HepG2 (cell line): ENCODE measurements at regions not wholly inside any gene's neighbourhood (a gene's known extent, or its start where the extent isn't known, plus 50 kb on each side); places are given as distances from the start of the nearest gene placed in this dataset.

Source experiments
- BCL3 ChIP-seq: sonication (generic); formaldehyde crosslinking; IDR thresholded peaks from 2 replicates; pipeline ENCODE4 v1.5.1; 2020; ENCODE audit warnings: mild to moderate bottlenecking, missing genetic modification reagents, moderate library complexity
- CBX1 ChIP-seq: IDR thresholded peaks from one replicate; pipeline ENCODE4 v1.6.1; 2016; ENCODE audit warnings: antibody characterized with exemption, low read depth
- DNMT1 ChIP-seq: sonication (generic); formaldehyde crosslinking; IDR thresholded peaks from 2 replicates; pipeline ENCODE4 v1.5.1; 2020; ENCODE audit warnings: mild to moderate bottlenecking, missing genetic modification reagents
- ELF3 ChIP-seq: IDR thresholded peaks from 2 replicates; pipeline ENCODE4 v1.6.1; 2016; ENCODE audit warnings: missing genetic modification reagents, missing compliant biosample characterization
- ETV5 ChIP-seq: IDR thresholded peaks from 2 replicates; pipeline ENCODE4 v1.6.1; 2018; ENCODE audit warnings: missing biosample characterization, missing genetic modification reagents, inconsistent platforms, borderline replicate concordance
- FOSL2 ChIP-seq: sonication (generic); formaldehyde crosslinking; IDR thresholded peaks from 2 replicates; pipeline ENCODE4 v1.4.0; 2020; ENCODE audit warnings: missing genetic modification reagents
- JUNB ChIP-seq: sonication (generic); formaldehyde crosslinking; IDR thresholded peaks from 2 replicates; pipeline ENCODE4 v1.8.0; 2022; ENCODE audit warnings: missing genetic modification reagents, mild to moderate bottlenecking, borderline replicate concordance
- KMT2B ChIP-seq: IDR thresholded peaks from 2 replicates; pipeline ENCODE4 v1.6.1; 2016; ENCODE audit warnings: missing genetic modification reagents, missing compliant biosample characterization
- MAFG ChIP-seq: sonication (generic); formaldehyde crosslinking; IDR thresholded peaks from 2 replicates; pipeline ENCODE4 v1.5.1; 2020; ENCODE audit warnings: mild to moderate bottlenecking, missing genetic modification reagents
- MAZ ChIP-seq, 2 experiments: sonication (generic) in 1 of 2; formaldehyde crosslinking in 1 of 2; IDR thresholded peaks; 2 replicates each; pipeline versions ENCODE4 v1.5.0 to v1.6.1; 2012 to 2020; ENCODE audit warnings: low read depth in 2 of 2, mild to moderate bottlenecking in 2 of 2, borderline replicate concordance in 1 of 2, improper control_type of control experiment in 1 of 2, low read length in 1 of 2, missing genetic modification reagents in 1 of 2, moderate library complexity in 1 of 2
- MIER3 ChIP-seq: IDR thresholded peaks from 2 replicates; pipeline ENCODE4 v1.6.1; 2016; ENCODE audit warnings: missing compliant biosample characterization, borderline replicate concordance
- NFRKB ChIP-seq: fragments of 450-650 bp; IDR thresholded peaks from 2 replicates; pipeline ENCODE4 v1.6.1; 2017
- NONO ChIP-seq, 2 experiments: fragments of 450-650 bp in 1 of 2; sonication (generic) in 1 of 2; formaldehyde crosslinking in 1 of 2; IDR thresholded peaks in 1 of 2; conservative IDR thresholded peaks in 1 of 2; 2 replicates each; pipeline versions ENCODE4 v1.6.1 to v1.8.0; 2017 to 2022; ENCODE audit warnings: mild to moderate bottlenecking in 1 of 2, missing genetic modification reagents in 1 of 2, moderate library complexity in 1 of 2
- POLR2AphosphoS5 ChIP-seq: IDR thresholded peaks from 2 replicates; pipeline ENCODE4 v1.6.1; 2012; ENCODE audit warnings: low read depth, low read length
- RFXANK ChIP-seq: IDR thresholded peaks from 2 replicates; pipeline ENCODE4 v1.6.1; 2016
- SP1 ChIP-seq, 2 experiments: fragments of 450-650 bp in 1 of 2; sonication (generic) in 1 of 2; formaldehyde crosslinking in 1 of 2; IDR thresholded peaks; 2 replicates each; pipeline versions ENCODE4 v1.4.0 to v1.6.1; 2016 to 2020; ENCODE audit warnings: missing genetic modification reagents in 1 of 2
- SP140L ChIP-seq: sonication (generic); formaldehyde crosslinking; IDR thresholded peaks from 2 replicates; pipeline ENCODE4 v1.4.0; 2020; ENCODE audit warnings: missing genetic modification reagents, borderline replicate concordance
- THAP8 ChIP-seq: sonication (generic); formaldehyde crosslinking; IDR thresholded peaks from 2 replicates; pipeline ENCODE4 v1.5.1; 2020; ENCODE audit warnings: missing genetic modification reagents, mild to moderate bottlenecking, borderline replicate concordance
- ZFP62 ChIP-seq: sonication (generic); formaldehyde crosslinking; IDR thresholded peaks from 2 replicates; pipeline ENCODE4 v1.4.0; 2020; ENCODE audit warnings: missing genetic modification reagents
- ZNF24 ChIP-seq: fragments of 450-650 bp; IDR thresholded peaks from 2 replicates; pipeline ENCODE4 v1.6.1; 2017; ENCODE audit warnings: antibody characterized with exemption, mild to moderate bottlenecking
- ZNF556 ChIP-seq: sonication (generic); formaldehyde crosslinking; IDR thresholded peaks from 2 replicates; pipeline ENCODE4 v1.4.0; 2020; ENCODE audit warnings: mild to moderate bottlenecking, missing genetic modification reagents, borderline replicate concordance
- ZNF572 ChIP-seq: sonication (generic); formaldehyde crosslinking; IDR thresholded peaks from 2 replicates; pipeline ENCODE4 v1.5.1; 2020; ENCODE audit warnings: mild to moderate bottlenecking, missing genetic modification reagents
- ZNF768 ChIP-seq: sonication (generic); formaldehyde crosslinking; IDR thresholded peaks from 2 replicates; pipeline ENCODE4 v1.4.0; 2020; ENCODE audit warnings: missing genetic modification reagents
- TF ChIP-seq, protein P1 (sequence below): sonication (generic); formaldehyde crosslinking; IDR thresholded peaks from 2 replicates; pipeline ENCODE4 v1.4.0; 2020; ENCODE audit warnings: missing genetic modification reagents
- TF ChIP-seq, protein P2 (sequence below): IDR thresholded peaks from 2 replicates; pipeline ENCODE4 v1.6.1; 2012; ENCODE audit warnings: inconsistent platforms
- TF ChIP-seq, protein P3 (sequence below): sonication (generic); formaldehyde crosslinking; IDR thresholded peaks from 2 replicates; pipeline ENCODE4 v1.5.0; 2020; ENCODE audit warnings: mild to moderate bottlenecking, missing genetic modification reagents

- TF ChIP-seq MAFG (CRISPR knock-in tag), result no peak
- no peak for TF ChIP-seq CBX1
- no peak for TF ChIP-seq ZFP62
- TF ChIP-seq RFXANK (CRISPR knock-in tag), result no peak
- TF ChIP-seq ZNF556 (CRISPR knock-in tag), result 0 out of 2 replicates have a peak, but pooled peaks have one; percentile 42
- no peak for TF ChIP-seq NONO (IDR thresholded peaks at IDR 0.05)
- 0 out of 2 replicates have a peak, but pooled peaks have one; percentile 50 for TF ChIP-seq NONO (CRISPR knock-in tag; conservative IDR thresholded peaks at IDR 0.05)
- TF ChIP-seq, protein P1, sequence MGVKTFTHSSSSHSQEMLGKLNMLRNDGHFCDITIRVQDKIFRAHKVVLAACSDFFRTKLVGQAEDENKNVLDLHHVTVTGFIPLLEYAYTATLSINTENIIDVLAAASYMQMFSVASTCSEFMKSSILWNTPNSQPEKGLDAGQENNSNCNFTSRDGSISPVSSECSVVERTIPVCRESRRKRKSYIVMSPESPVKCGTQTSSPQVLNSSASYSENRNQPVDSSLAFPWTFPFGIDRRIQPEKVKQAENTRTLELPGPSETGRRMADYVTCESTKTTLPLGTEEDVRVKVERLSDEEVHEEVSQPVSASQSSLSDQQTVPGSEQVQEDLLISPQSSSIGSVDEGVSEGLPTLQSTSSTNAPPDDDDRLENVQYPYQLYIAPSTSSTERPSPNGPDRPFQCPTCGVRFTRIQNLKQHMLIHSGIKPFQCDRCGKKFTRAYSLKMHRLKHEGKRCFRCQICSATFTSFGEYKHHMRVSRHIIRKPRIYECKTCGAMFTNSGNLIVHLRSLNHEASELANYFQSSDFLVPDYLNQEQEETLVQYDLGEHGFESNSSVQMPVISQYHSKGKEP (CRISPR knock-in tag), result no peak
- TF ChIP-seq MIER3 (CRISPR knock-in tag), result no peak
- TF ChIP-seq, protein P2, sequence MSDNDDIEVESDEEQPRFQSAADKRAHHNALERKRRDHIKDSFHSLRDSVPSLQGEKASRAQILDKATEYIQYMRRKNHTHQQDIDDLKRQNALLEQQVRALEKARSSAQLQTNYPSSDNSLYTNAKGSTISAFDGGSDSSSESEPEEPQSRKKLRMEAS, result peak; percentile 50
- TF ChIP-seq, protein P3, sequence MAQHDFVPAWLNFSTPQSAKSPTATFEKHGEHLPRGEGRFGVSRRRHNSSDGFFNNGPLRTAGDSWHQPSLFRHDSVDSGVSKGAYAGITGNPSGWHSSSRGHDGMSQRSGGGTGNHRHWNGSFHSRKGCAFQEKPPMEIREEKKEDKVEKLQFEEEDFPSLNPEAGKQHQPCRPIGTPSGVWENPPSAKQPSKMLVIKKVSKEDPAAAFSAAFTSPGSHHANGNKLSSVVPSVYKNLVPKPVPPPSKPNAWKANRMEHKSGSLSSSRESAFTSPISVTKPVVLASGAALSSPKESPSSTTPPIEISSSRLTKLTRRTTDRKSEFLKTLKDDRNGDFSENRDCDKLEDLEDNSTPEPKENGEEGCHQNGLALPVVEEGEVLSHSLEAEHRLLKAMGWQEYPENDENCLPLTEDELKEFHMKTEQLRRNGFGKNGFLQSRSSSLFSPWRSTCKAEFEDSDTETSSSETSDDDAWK (CRISPR knock-in tag), result no peak
- no peak for TF ChIP-seq SP1 (IDR thresholded peaks at IDR 0.05)
- no peak for TF ChIP-seq SP1 (CRISPR knock-in tag; IDR thresholded peaks at IDR 0.05)
- 0 out of 2 replicates have a peak, but pooled peaks have one; percentile 51 for TF ChIP-seq BCL3 (CRISPR knock-in tag)
- TF ChIP-seq DNMT1 (CRISPR knock-in tag), result 0 out of 2 replicates have a peak, but pooled peaks have one; percentile 52
- no peak; the same call in 1 of the 2 replicates for TF ChIP-seq ZNF768
- TF ChIP-seq NFRKB, result no peak
- TF ChIP-seq FOSL2, result no peak
- no peak for TF ChIP-seq MAZ (IDR thresholded peaks at IDR 0.05; ENCODE audit: borderline replicate concordance, low read depth, low read length)
- TF ChIP-seq MAZ (CRISPR knock-in tag; IDR thresholded peaks at IDR 0.05; ENCODE audit: low read depth), result 0 out of 2 replicates have a peak, but pooled peaks have one; percentile 42
- no peak for TF ChIP-seq ETV5 (CRISPR knock-in tag)
- no peak for TF ChIP-seq ELF3 (CRISPR knock-in tag)
- TF ChIP-seq JUNB (CRISPR knock-in tag), result no peak
- no peak for TF ChIP-seq ZNF572 (CRISPR knock-in tag)
- TF ChIP-seq ZNF24, result no peak
- no peak for TF ChIP-seq SP140L (CRISPR knock-in tag)
- no peak for TF ChIP-seq KMT2B (CRISPR knock-in tag)
- no peak for TF ChIP-seq THAP8
- no peak for TF ChIP-seq POLR2AphosphoS5
Observed at GRCh38 chr6:141394565-141395051, 738.1 kb upstream of the GJE1 start (continued).
